ENCODE measurements at regions not wholly inside any gene's neighbourhood (a gene's known extent, or its start where the extent isn't known, plus 50 kb on each side); places are given as distances from the start of the nearest gene placed in this dataset.

DNA sequence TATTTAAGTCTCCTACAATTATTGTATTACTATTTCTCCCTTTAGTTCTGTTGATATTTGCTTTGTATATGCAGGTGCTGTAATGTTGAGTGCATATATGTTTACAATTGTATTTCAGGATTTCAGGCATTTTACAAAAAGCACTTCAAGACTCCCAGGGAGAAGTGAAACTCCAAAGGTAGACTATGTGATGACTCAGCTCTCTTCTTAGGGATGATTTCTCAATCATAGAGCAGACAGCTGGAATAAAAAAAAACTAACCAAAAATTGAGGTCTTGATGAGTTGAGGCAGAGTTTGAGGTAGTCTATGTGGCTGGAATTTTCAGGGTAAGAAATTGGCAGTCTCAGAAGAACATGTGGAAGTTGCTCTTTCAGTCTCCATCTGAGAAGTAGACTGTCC, 786.1 kb downstream of the TFAP2A start:
- Histone ChIP-seq H3K36me3 (ENCODE audit: insufficient read depth, low read length) (no peaks in the 10 kb centered on the region), H3K27ac (ENCODE audit: low read depth, low read length) (no peak overlapping the region), H3K4me2 (ENCODE audit: low read length) (no peak overlapping the region), H3K4me1 (ENCODE audit: insufficient read depth, low read length) (peaks cover 3% of the 10 kb centered on the region), H2AFZ (ENCODE audit: low read depth, low read length) (no peak overlapping the region), H3K4me3 (ENCODE audit: insufficient read depth, low read depth, low read length) (no peak overlapping the region), H3K9ac (ENCODE audit: low read length) (no peak overlapping the region), H3K9me3 (ENCODE audit: insufficient read depth, low read depth, low read length) (peaks cover 4% of the 10 kb centered on the region), H3K27me3 (ENCODE audit: insufficient read depth, low read length) (no peaks in the 10 kb centered on the region), H4K20me1 (ENCODE audit: insufficient read depth, low read length) (no peaks in the 10 kb centered on the region), H3K79me2 (ENCODE audit: insufficient read depth, low read length) (no peaks in the 10 kb centered on the region)
- DNase-seq (ENCODE audit: low read depth) (no peak), FAIRE-seq (no peak)
- TF ChIP-seq, protein P1, sequence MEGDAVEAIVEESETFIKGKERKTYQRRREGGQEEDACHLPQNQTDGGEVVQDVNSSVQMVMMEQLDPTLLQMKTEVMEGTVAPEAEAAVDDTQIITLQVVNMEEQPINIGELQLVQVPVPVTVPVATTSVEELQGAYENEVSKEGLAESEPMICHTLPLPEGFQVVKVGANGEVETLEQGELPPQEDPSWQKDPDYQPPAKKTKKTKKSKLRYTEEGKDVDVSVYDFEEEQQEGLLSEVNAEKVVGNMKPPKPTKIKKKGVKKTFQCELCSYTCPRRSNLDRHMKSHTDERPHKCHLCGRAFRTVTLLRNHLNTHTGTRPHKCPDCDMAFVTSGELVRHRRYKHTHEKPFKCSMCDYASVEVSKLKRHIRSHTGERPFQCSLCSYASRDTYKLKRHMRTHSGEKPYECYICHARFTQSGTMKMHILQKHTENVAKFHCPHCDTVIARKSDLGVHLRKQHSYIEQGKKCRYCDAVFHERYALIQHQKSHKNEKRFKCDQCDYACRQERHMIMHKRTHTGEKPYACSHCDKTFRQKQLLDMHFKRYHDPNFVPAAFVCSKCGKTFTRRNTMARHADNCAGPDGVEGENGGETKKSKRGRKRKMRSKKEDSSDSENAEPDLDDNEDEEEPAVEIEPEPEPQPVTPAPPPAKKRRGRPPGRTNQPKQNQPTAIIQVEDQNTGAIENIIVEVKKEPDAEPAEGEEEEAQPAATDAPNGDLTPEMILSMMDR (IDR thresholded peaks at IDR 0.05; ENCODE audit: insufficient read depth, low read depth, low read length) = no peak
- no peak for TF ChIP-seq EZH2 (IDR thresholded peaks at IDR 0.05; ENCODE audit: insufficient read depth, low read length)
- H3K27ac Mint-ChIP-seq (ENCODE audit: unreplicated experiment) = peak overlapping the region; percentile 28
- peaks cover 4% of the 10 kb centered on the region for H3K4me1 Mint-ChIP-seq (ENCODE audit: low read depth, unreplicated experiment)
- no peaks in the 10 kb centered on the region for H3K27me3 Mint-ChIP-seq (ENCODE audit: low read depth, unreplicated experiment)
- H3K4me3 Mint-ChIP-seq (ENCODE audit: unreplicated experiment) = no peak overlapping the region
- no peaks in the 10 kb centered on the region for H3K36me3 Mint-ChIP-seq (ENCODE audit: low read depth, unreplicated experiment)
- H3K9me3 Mint-ChIP-seq (ENCODE audit: unreplicated experiment) = peaks cover 10% of the 10 kb centered on the region

DNA sequence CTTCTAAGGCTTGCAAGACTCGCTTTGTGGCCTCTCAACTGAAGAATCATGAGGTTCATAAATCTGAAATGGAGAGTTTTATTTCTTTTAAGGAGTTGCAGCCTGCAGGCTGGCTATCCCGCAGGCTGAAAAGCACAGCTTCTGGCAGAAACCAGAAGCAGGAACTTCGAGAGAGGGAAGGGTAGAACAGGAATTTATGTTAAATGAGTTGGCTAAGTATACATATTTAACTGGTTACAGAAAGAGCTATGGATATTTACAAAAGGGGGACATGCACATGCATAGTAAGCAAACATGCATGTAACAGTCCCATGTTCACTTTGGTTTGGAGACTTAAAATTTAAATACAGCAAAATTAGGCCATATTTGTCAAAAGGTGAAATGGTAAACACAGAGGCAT, 787.0 kb downstream of the TFAP2A start:
- H3K27ac ChIP-seq (ENCODE audit: low read depth, low read length) = no peak overlapping the region
- no peaks in the 10 kb centered on the region for H3K36me3 ChIP-seq (ENCODE audit: insufficient read depth, low read length)
- no peak overlapping the region for H3K4me2 ChIP-seq (ENCODE audit: low read length)
- no peak overlapping the region for H3K4me3 ChIP-seq (ENCODE audit: insufficient read depth, low read depth, low read length)
- H3K27me3 ChIP-seq (ENCODE audit: insufficient read depth, low read length) = no peaks in the 10 kb centered on the region
- H3K9me3 ChIP-seq (ENCODE audit: insufficient read depth, low read depth, low read length) = peaks cover 4% of the 10 kb centered on the region
- FAIRE-seq (no peak), DNase-seq (ENCODE audit: low read depth) (no peak)
- no peaks in the 10 kb centered on the region for H3K36me3 Mint-ChIP-seq (ENCODE audit: low read depth, unreplicated experiment)
- no peaks in the 10 kb centered on the region for H4K20me1 ChIP-seq (ENCODE audit: insufficient read depth, low read length)
- no peak overlapping the region for H2AFZ ChIP-seq (ENCODE audit: low read depth, low read length)
- H3K4me1 ChIP-seq (ENCODE audit: insufficient read depth, low read length) = peaks cover 6% of the 10 kb centered on the region
- H3K4me1 Mint-ChIP-seq (ENCODE audit: low read depth, unreplicated experiment) = peaks cover 12% of the 10 kb centered on the region
- no peaks in the 10 kb centered on the region for H3K27me3 Mint-ChIP-seq (ENCODE audit: low read depth, unreplicated experiment)
- H3K9me3 Mint-ChIP-seq (ENCODE audit: unreplicated experiment) = peaks cover 10% of the 10 kb centered on the region
- no peak overlapping the region for H3K27ac Mint-ChIP-seq (ENCODE audit: unreplicated experiment)
- H3K79me2 ChIP-seq (ENCODE audit: insufficient read depth, low read length) = no peaks in the 10 kb centered on the region
- no peak overlapping the region for H3K4me3 Mint-ChIP-seq (ENCODE audit: unreplicated experiment)
- H3K9ac ChIP-seq (ENCODE audit: low read length) = no peak overlapping the region
- TF ChIP-seq, protein P1 (IDR thresholded peaks at IDR 0.05; ENCODE audit: insufficient read depth, low read depth, low read length) = no peak
- no peak for TF ChIP-seq EZH2 (IDR thresholded peaks at IDR 0.05; ENCODE audit: insufficient read depth, low read length)

DNA sequence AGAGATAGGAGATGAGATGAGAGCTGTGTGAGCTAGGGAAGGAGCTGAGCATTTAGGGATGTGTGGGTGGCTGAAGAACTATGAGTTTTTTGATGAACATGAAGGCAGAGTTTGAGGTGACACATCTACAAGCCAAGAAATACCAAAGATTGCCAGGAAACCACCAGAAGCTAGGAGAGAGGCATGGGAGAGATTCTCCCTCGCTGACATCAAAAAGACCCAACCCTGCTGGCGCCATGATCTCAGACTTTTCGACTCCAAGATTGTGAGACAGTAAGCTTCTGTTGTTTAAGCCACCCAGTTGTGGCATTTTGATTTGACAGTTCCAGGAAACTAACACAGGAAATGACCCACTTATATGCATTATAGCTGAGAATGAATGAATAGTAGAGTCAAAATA, 790.9 kb downstream of the TFAP2A start:
- FAIRE-seq = no peak
- no peak overlapping the region for H2AFZ ChIP-seq (ENCODE audit: low read depth, low read length)
- H3K36me3 Mint-ChIP-seq (ENCODE audit: low read depth, unreplicated experiment) = no peaks in the 10 kb centered on the region
- H3K27me3 Mint-ChIP-seq (ENCODE audit: low read depth, unreplicated experiment) = no peaks in the 10 kb centered on the region
- no peaks in the 10 kb centered on the region for H4K20me1 ChIP-seq (ENCODE audit: insufficient read depth, low read length)
- H3K27ac ChIP-seq (ENCODE audit: low read depth, low read length) = peak overlapping the region; percentile 54
- no peak overlapping the region for H3K4me3 Mint-ChIP-seq (ENCODE audit: unreplicated experiment)
- no peak overlapping the region for H3K4me3 ChIP-seq (ENCODE audit: insufficient read depth, low read depth, low read length)
- peaks cover 13% of the 10 kb centered on the region for H3K4me1 ChIP-seq (ENCODE audit: insufficient read depth, low read length)
- H3K4me2 ChIP-seq (ENCODE audit: low read length) = peak overlapping the region; percentile 8
- H3K9me3 Mint-ChIP-seq (ENCODE audit: unreplicated experiment) = peaks cover 6% of the 10 kb centered on the region
- no peaks in the 10 kb centered on the region for H3K9me3 ChIP-seq (ENCODE audit: insufficient read depth, low read depth, low read length)
- no peak overlapping the region for H3K9ac ChIP-seq (ENCODE audit: low read length)
- no peaks in the 10 kb centered on the region for H3K79me2 ChIP-seq (ENCODE audit: insufficient read depth, low read length)
- peaks cover 12% of the 10 kb centered on the region for H3K4me1 Mint-ChIP-seq (ENCODE audit: low read depth, unreplicated experiment)
- TF ChIP-seq EZH2 (IDR thresholded peaks at IDR 0.05; ENCODE audit: insufficient read depth, low read length) = no peak
- TF ChIP-seq, protein P1 (IDR thresholded peaks at IDR 0.05; ENCODE audit: insufficient read depth, low read depth, low read length) = no peak
- H3K27me3 ChIP-seq (ENCODE audit: insufficient read depth, low read length) = no peaks in the 10 kb centered on the region
- H3K27ac Mint-ChIP-seq (ENCODE audit: unreplicated experiment) = peak overlapping the region; percentile 15
- no peaks in the 10 kb centered on the region for H3K36me3 ChIP-seq (ENCODE audit: insufficient read depth, low read length)
- peak; percentile 81 for DNase-seq (ENCODE audit: low read depth)
